CD4-positive, alpha-beta T cell treated with Interferon alpha-2 for 1 hour (primary cell): ENCODE measurements at regions not wholly inside any gene's neighbourhood (a gene's known extent, or its start where the extent isn't known, plus 50 kb on each side); places are given as distances from the start of the nearest gene placed in this dataset.

Experiments used
- DNase-seq, 2 donors: peaks; one replicate each; pipeline ENCODE4 v3.0.0-alpha.2; 2020 to 2022

GRCh38 chr2:129728035-129728972 lies 251.2 kb upstream of the RAB6C start:
- DNase-seq = no peak

- DNase-seq = no peak
Measured at GRCh38 chr2:129729011-129729410, 250.5 kb upstream of the RAB6C start.

GRCh38 chr2:129729646-129730045 lies 249.8 kb upstream of the RAB6C start:
- DNase-seq = no peak

DNA sequence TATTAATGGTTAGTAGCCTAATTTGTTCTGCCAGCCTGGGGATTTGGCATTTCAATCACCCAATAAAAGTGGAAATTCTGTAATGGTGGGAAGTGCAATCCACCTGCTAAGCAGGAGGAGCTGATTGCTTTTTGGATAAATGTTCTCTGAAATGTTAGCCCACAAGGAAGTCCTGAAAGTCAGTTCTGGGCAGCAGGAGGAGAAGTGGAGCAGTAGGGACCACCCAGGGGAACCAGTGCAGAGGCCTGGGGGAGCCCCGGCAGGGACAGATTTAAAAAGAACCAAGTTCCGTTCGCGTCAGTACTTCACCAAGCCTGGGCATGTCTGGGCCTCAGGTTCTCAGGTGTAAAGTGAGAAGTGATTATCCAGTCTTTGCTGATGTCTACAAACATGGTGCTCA lies 248.5 kb upstream of the RAB6C start:
- no peak for DNase-seq

GRCh38 chr2:129731907-129732629 lies 247.4 kb upstream of the RAB6C start:
- no peak for DNase-seq

- no peak for DNase-seq
Measured at GRCh38 chr2:129732630-129733026, 246.8 kb upstream of the RAB6C start.

DNA sequence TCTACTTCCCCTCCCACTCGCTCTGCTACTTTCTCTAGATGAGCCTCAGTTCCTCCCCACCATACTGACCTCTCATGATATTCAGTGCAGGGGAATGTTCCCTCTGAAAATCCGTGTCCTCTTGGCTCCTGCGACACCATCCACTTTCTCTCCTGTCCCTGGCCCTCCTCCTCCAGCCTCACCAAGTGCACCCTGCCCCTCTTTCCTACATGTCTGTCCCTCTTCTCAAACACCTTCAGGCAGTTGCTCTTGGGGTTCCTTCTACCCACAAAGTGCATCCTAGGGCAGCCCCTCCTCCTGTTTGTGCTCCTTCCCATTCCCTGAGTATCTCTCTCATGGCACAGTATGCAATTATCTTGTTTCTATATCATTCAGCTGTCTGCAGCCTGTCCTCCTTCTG lies 246.4 kb upstream of the RAB6C start:
- no peak for DNase-seq

DNA sequence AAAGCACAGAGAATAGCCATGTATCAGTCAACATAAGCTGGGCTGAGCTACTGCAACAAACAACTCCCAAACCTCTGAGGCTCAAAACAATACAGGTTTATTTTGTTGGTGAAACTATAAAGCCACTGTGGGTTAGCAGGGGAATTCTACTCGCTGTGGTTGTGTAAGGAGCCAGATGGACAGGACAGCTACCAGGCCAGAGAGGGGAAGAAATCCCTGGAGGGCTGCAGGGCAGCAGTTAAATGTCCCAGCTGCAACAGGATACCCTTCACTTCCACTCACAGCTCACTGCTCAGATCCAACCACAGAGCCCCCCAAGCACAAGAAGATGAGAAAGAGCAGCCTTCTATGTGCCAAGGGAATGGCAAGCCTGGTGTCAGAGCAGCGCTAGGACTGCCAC lies 245.9 kb upstream of the RAB6C start:
- no peak for DNase-seq

DNA sequence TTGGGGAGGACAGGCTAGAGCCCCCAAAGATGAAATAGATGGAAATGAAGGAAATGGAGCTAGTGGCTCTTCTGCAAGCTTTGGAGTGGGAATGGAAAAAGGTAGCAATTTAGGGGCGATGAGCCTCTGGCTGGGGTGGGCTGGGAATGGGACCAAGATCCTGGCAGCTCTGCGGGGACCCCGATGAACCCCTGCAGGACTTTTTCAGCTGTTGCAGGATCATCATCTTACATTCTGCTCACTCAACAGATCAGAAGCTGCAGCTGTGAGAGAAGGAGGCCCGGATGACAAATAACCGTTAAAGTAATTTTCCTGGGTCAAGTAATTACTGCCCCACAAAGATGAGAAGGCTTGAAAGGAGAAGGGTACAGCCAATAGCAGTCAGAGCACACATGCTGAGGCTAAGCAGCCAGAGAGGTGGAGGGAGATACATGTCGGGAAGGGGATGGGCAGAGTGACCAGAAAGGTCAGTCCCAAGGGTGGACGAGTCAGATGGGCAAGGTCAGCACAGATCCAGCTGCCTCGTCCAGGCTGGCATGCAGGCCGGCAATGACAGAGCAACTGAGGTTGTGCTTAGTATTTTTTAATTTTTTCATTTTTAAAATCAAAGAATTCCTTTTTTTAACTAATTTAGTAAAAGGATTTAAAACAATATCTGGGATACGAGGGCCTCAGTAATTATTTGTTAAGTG lies 245.0 kb upstream of the RAB6C start:
- DNase-seq = no peak

- no peak for DNase-seq
Measured at GRCh38 chr2:129735576-129735975, 243.9 kb upstream of the RAB6C start.

GRCh38 chr2:129737660-129738527 lies 241.6 kb upstream of the RAB6C start:
- DNase-seq = no peak

DNA sequence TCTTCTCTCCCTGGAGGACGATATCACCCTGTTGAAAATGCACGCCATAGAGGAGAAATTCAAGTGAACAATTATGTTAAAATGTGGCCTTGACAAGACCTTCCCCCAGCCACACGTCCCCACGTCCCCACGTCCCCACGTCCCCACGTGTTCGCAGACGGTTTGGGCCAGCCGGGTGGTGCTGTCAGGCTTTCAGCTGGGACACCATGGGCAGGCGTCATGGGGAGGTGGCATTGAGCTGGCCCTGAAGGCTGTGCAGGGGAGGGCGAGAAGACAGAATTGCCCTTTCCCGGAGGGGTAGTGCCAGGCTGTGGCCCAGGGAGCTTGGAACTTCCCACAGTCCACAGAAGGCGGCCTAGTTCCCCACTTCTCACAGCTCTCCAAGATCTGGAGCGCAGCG lies 240.7 kb upstream of the RAB6C start:
- DNase-seq = no peak

DNA sequence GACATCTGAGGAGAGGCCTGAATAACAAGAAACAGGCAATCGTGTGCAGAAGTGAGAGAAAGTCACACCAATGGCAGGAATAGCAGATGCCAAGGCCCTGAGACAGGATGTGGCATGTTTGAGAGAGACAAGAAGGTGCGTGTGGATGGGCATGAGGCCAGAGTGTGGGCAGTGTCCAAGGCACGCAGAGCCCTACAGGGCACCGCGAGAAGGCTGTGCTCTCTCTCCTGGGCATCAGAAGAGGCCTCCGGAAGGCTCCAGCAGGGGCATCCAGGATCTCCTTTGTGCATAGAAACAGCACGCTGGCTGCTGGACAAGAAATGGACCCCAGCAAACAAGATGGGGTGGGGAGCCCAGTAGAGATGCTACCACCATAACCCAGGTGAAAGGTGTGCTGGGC lies 239.0 kb upstream of the RAB6C start:
- no peak for DNase-seq

- DNase-seq = no peak
Measured at GRCh38 chr2:129741165-129741564, 238.3 kb upstream of the RAB6C start.

DNA sequence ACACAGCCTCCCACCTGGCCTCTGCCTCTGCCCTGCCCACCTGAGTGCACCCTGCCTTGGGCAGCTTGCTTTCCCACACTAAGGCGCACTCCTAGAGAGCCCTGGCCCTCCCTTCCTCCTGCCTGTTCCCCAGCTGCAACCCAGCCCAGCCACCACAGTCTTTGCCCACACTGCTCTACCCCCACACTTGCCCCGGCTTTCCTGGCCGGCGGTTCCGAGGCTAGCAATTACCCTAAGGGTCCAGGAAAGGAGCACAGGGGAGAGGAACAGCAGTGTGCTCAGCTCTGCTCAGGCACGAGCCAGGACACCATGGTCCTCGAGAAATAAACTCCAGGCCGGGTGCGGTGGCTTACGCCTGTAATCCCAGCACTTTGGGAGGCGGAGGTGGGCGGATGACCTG lies 237.8 kb upstream of the RAB6C start:
- DNase-seq = no peak

DNA sequence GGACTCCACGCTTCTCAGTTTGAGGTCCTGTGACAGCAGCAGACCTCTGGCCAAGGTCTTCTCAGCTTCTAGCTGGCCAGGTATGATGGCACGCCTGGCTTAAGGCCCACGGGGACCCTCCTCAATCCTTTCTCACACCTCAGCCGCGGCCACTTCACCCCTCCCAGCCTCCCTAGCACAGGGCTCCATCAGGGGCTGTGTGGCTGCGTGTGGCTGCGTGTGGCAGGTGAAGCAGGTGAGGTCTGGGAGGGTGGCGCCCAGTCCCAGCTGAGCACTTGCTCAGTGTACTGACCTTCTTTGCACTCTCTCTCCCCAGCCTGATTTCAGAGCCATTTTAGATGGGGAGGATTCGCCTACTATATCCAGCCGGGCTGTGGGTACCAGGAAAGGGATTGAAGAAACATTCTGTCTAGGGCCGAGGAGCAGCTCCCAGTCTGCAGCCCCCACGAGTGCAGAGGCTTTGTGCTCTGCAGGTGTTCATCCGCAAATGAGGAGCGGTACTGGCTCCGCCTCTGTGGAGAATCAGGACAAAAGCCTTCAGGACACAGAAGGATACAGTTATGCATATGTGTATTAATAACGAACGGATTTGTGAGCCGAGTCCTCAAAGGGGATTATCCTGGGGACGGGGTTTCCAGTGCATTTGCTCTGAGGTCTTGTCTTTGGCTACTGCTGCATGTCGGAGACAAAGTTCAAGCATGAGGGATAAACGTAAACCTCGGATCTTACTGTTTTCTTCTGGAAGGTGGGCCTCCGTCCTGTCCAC lies 236.9 kb upstream of the RAB6C start:
- no peak for DNase-seq

DNA sequence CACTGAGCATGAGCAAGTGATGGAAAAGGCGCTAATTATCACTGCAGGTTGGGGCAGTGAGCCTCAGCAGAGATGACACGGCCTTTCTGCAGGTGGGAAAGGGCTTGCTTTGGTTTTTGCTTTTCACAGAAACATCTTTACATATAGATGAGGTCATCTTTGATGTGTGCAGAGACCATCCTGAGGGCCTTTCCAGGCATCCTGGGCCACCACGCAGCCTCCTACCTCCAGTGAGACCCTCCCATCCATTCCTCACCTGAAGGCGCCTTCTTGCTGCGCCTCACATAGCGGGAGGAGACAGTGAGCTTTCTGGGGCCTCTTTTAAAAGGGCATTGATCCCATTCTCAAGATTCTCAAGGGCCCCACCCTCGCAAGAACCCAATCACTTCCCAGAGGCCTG lies 235.3 kb upstream of the RAB6C start:
- DNase-seq = no peak

GRCh38 chr2:129744649-129745048 lies 234.8 kb upstream of the RAB6C start:
- DNase-seq = no peak

- DNase-seq = no peak
Measured at GRCh38 chr2:129747500-129748125, 231.9 kb upstream of the RAB6C start.

DNA sequence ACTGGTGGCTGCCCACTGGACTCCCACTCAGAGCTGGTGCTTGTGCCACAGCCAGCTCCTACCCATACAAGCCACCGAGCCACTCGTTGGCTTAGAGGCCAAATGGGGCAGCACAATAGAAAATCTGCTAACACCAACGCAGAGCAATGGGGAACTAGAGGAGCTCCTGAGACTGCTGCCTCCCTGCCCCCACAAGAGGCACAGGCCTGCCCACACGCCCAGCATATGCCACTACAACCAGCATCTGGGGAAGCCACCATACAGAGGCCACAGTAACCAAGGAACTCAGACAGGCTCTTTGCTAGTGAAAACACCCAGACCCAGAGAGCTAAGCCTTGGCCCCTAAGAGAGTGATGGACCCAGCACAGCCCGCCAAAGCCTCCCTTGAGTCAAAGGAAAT lies 231.2 kb upstream of the RAB6C start:
- DNase-seq = no peak

GRCh38 chr2:129748653-129749052 lies 230.8 kb upstream of the RAB6C start:
- DNase-seq = no peak
